CD8-positive, alpha-beta memory T cell (primary cell): ENCODE measurements at regions not wholly inside any gene's neighbourhood (a gene's known extent, or its start where the extent isn't known, plus 50 kb on each side); places are given as distances from the start of the nearest gene placed in this dataset.

Experiments used
- CTCF ChIA-PET: fragments of 350-600 bp; sonication (Branson Sonifier 250); formaldehyde crosslinking; loops from one replicate; lab custom pipeline; 2021; ENCODE audit warnings: antibody characterized with exemption; lab: Charles Lee
- POLR2A ChIA-PET: fragments of 350-600 bp; sonication (Branson Sonifier 250); formaldehyde crosslinking; loops from one replicate; lab custom pipeline; 2021; ENCODE audit warnings: antibody characterized with exemption; lab: Charles Lee
- DNase-seq, 5 donors: peaks; one replicate each; pipeline versions ENCODE4 v3.0.0 to v3.0.0-alpha.2; 2020 to 2022; ENCODE audit warnings: mixed read lengths in 1 of 5
- H3K27ac ChIP-seq: one replicate; pipeline ENCODE4 v1.7.0; 2013; ENCODE audit warnings: low read depth, mild to moderate bottlenecking, low read length, moderate library complexity
- H3K27me3 ChIP-seq: 2 replicates; pipeline ENCODE4 v1.7.0; 2013; ENCODE audit warnings: low read length, mild to moderate bottlenecking; ENCODE audit not compliant: insufficient read depth, poor library complexity, severe bottlenecking
- H3K36me3 ChIP-seq: 2 replicates; pipeline ENCODE4 v1.7.0; 2013; ENCODE audit warnings: mild to moderate bottlenecking, low read length, moderate library complexity; ENCODE audit not compliant: insufficient read depth
- H3K4me1 ChIP-seq: 2 replicates; pipeline ENCODE4 v1.7.0; 2013; ENCODE audit warnings: mild to moderate bottlenecking, low read length, moderate library complexity; ENCODE audit not compliant: insufficient read depth
- H3K4me3 ChIP-seq: 2 replicates; pipeline ENCODE4 v1.7.0; 2013; ENCODE audit warnings: mild to moderate bottlenecking, low read length
- H3K9me3 ChIP-seq: 2 replicates; pipeline ENCODE4 v1.7.0; 2013; ENCODE audit warnings: mild to moderate bottlenecking, low read length
- H3K27ac Mint-ChIP-seq, 8 donors: one replicate each; pipeline ENCODE4 v1.8.0; 2020 to 2021; ENCODE audit warnings: mixed read lengths in 8 of 8, mild to moderate bottlenecking in 6 of 8, inconsistent platforms in 3 of 8, moderate library complexity in 3 of 8
- H3K27me3 Mint-ChIP-seq, 2 donors: one replicate each; pipeline ENCODE4 v1.8.0; 2020 to 2021; ENCODE audit warnings: mixed read lengths in 2 of 2, mild to moderate bottlenecking in 1 of 2, moderate library complexity in 1 of 2
- H3K36me3 Mint-ChIP-seq, 3 donors: one replicate each; pipeline ENCODE4 v1.8.0; 2020 to 2021; ENCODE audit warnings: mixed read lengths in 3 of 3, inconsistent platforms in 1 of 3, mild to moderate bottlenecking in 1 of 3
- H3K4me1 Mint-ChIP-seq, 3 donors: one replicate each; pipeline ENCODE4 v1.8.0; 2020 to 2021; ENCODE audit warnings: mixed read lengths in 3 of 3, inconsistent platforms in 1 of 3, mild to moderate bottlenecking in 1 of 3
- H3K4me3 Mint-ChIP-seq, 7 donors: one replicate each; pipeline ENCODE4 v1.8.0; 2020 to 2021; ENCODE audit warnings: mixed read lengths in 7 of 7, mild to moderate bottlenecking in 6 of 7, moderate library complexity in 4 of 7, inconsistent platforms in 2 of 7
- H3K9me3 Mint-ChIP-seq, 5 donors: one replicate each; pipeline ENCODE4 v1.8.0; 2020 to 2022; ENCODE audit warnings: mixed read lengths in 5 of 5, mild to moderate bottlenecking in 3 of 5, moderate library complexity in 2 of 5, inconsistent platforms in 1 of 5

- H3K4me3 ChIP-seq, result no peak overlapping the region
- no peaks in the 10 kb centered on the region for H3K9me3 ChIP-seq
- no peaks in the 10 kb centered on the region for H3K4me1 Mint-ChIP-seq
- H3K36me3 Mint-ChIP-seq, result peaks cover 0 to 28% (median 1%) of the 10 kb centered on the region in 3 donors
- peaks cover 3 to 10% (median 6%) of the 10 kb centered on the region in 5 donors for H3K9me3 Mint-ChIP-seq
- H3K36me3 ChIP-seq, result no peaks in the 10 kb centered on the region
- ChIA-PET POLR2A (no interaction called here), CTCF (no interaction called here)
- no peak for DNase-seq
- H3K27ac ChIP-seq, result no peak overlapping the region
- no peaks in the 10 kb centered on the region for H3K27me3 ChIP-seq
- H3K27ac Mint-ChIP-seq, result no peak overlapping the region
- peaks cover 0 to 1% of the 10 kb centered on the region in 2 donors for H3K27me3 Mint-ChIP-seq
- no peaks in the 10 kb centered on the region for H3K4me1 ChIP-seq
- H3K4me3 Mint-ChIP-seq, result no peak overlapping the region
Observed at GRCh38 chr3:68234076-68234780, 579.8 kb upstream of the SUCLG2 start.

- Histone ChIP-seq H3K9me3 (no peaks in the 10 kb centered on the region), H3K27me3 (no peaks in the 10 kb centered on the region), H3K4me3 (no peak overlapping the region), H3K4me1 (no peaks in the 10 kb centered on the region), H3K27ac (no peak overlapping the region), H3K36me3 (no peaks in the 10 kb centered on the region)
- CTCF ChIA-PET, result no interaction called here
- Mint-ChIP-seq H3K36me3 (peaks cover 0 to 15% (median 2%) of the 10 kb centered on the region in 3 donors), H3K27ac (peak overlapping the region in 1 of 8 donors; percentile 2), H3K27me3 (peaks cover 0 to 1% of the 10 kb centered on the region in 2 donors), H3K9me3 (peaks cover 0 to 10% (median 6%) of the 10 kb centered on the region in 5 donors), H3K4me3 (no peak overlapping the region), H3K4me1 (no peaks in the 10 kb centered on the region)
- POLR2A ChIA-PET, result no interaction called here
- DNase-seq, result no peak
Observed at GRCh38 chr3:68228856-68229255, 574.4 kb upstream of the SUCLG2 start.

- no peaks in the 10 kb centered on the region for H3K9me3 Mint-ChIP-seq
- H3K36me3 Mint-ChIP-seq, result peaks cover 0 to 3% (median 0%) of the 10 kb centered on the region in 3 donors
- no peak overlapping the region for H3K4me3 ChIP-seq
- H3K27me3 ChIP-seq, result no peaks in the 10 kb centered on the region
- ChIA-PET POLR2A (no interaction called here), CTCF (no interaction called here)
- no peaks in the 10 kb centered on the region for H3K9me3 ChIP-seq
- no peak overlapping the region for H3K4me3 Mint-ChIP-seq
- DNase-seq, result no peak
- H3K27ac Mint-ChIP-seq, result peak overlapping the region in 3 of 8 donors; percentile 17 to 64 (median 23)
- peaks cover 5 to 12% (median 8%) of the 10 kb centered on the region in 3 donors for H3K4me1 Mint-ChIP-seq
- H3K4me1 ChIP-seq, result no peaks in the 10 kb centered on the region
- no peaks in the 10 kb centered on the region for H3K36me3 ChIP-seq
- H3K27me3 Mint-ChIP-seq, result no peaks in the 10 kb centered on the region
- H3K27ac ChIP-seq, result no peak overlapping the region
Observed at GRCh38 chr3:68220832-68221231, 566.4 kb upstream of the SUCLG2 start.

GRCh38 chr3:68211637-68212036, 557.2 kb upstream of the SUCLG2 start:
- no peaks in the 10 kb centered on the region for H3K4me1 Mint-ChIP-seq
- Histone ChIP-seq H3K27ac (no peak overlapping the region), H3K9me3 (no peaks in the 10 kb centered on the region), H3K36me3 (no peaks in the 10 kb centered on the region), H3K4me3 (no peak overlapping the region), H3K27me3 (no peaks in the 10 kb centered on the region), H3K4me1 (no peaks in the 10 kb centered on the region)
- peaks cover 0 to 5% of the 10 kb centered on the region in 2 donors for H3K27me3 Mint-ChIP-seq
- H3K9me3 Mint-ChIP-seq, result peaks cover 0 to 5% (median 0%) of the 10 kb centered on the region in 5 donors
- peaks cover 0 to 26% (median 10%) of the 10 kb centered on the region in 3 donors for H3K36me3 Mint-ChIP-seq
- H3K27ac Mint-ChIP-seq, result no peak overlapping the region
- ChIA-PET POLR2A (no interaction called here), CTCF (no interaction called here)
- DNase-seq, result no peak
- H3K4me3 Mint-ChIP-seq, result no peak overlapping the region

GRCh38 chr3:68210635-68211034, 556.2 kb upstream of the SUCLG2 start:
- H3K9me3 ChIP-seq, result no peaks in the 10 kb centered on the region
- CTCF ChIA-PET, result no interaction called here

GRCh38 chr3:68207327-68207726, 552.9 kb upstream of the SUCLG2 start:
- H3K27me3 Mint-ChIP-seq, result peaks cover 0 to 4% of the 10 kb centered on the region in 2 donors
- no peaks in the 10 kb centered on the region for H3K9me3 ChIP-seq
- H3K4me3 Mint-ChIP-seq, result no peak overlapping the region
- DNase-seq, result no peak
- H3K36me3 Mint-ChIP-seq, result peaks cover 0 to 33% (median 14%) of the 10 kb centered on the region in 3 donors
- no peak overlapping the region for H3K4me3 ChIP-seq
- no peaks in the 10 kb centered on the region for H3K27me3 ChIP-seq
- no peaks in the 10 kb centered on the region for H3K4me1 ChIP-seq
- H3K27ac Mint-ChIP-seq, result no peak overlapping the region
- H3K27ac ChIP-seq, result no peak overlapping the region
- H3K36me3 ChIP-seq, result no peaks in the 10 kb centered on the region
- POLR2A ChIA-PET, result no interaction called here
- H3K9me3 Mint-ChIP-seq, result peaks cover 3 to 14% (median 9%) of the 10 kb centered on the region in 5 donors
- CTCF ChIA-PET, result no interaction called here
- H3K4me1 Mint-ChIP-seq, result no peaks in the 10 kb centered on the region

More at GRCh38 chr3:68210635-68211034, 556.2 kb upstream of the SUCLG2 start:
- Mint-ChIP-seq H3K36me3 (peaks cover 0 to 25% (median 10%) of the 10 kb centered on the region in 3 donors), H3K27ac (no peak overlapping the region), H3K9me3 (peaks cover 0 to 5% (median 0%) of the 10 kb centered on the region in 5 donors), H3K4me1 (no peaks in the 10 kb centered on the region), H3K27me3 (peaks cover 0 to 5% of the 10 kb centered on the region in 2 donors), H3K4me3 (no peak overlapping the region)
- POLR2A ChIA-PET, result no interaction called here
- no peaks in the 10 kb centered on the region for H3K4me1 ChIP-seq
- H3K27ac ChIP-seq, result no peak overlapping the region
- no peak overlapping the region for H3K4me3 ChIP-seq
- DNase-seq, result no peak
- no peaks in the 10 kb centered on the region for H3K27me3 ChIP-seq
- no peaks in the 10 kb centered on the region for H3K36me3 ChIP-seq

GRCh38 chr3:68206524-68207117, 552.2 kb upstream of the SUCLG2 start:
- H3K27ac ChIP-seq, result no peak overlapping the region
- no peaks in the 10 kb centered on the region for H3K27me3 Mint-ChIP-seq
- CTCF ChIA-PET, result no interaction called here
- peaks cover 3 to 15% (median 11%) of the 10 kb centered on the region in 5 donors for H3K9me3 Mint-ChIP-seq
- no peak for DNase-seq
- no peak overlapping the region for H3K4me3 Mint-ChIP-seq
- no peaks in the 10 kb centered on the region for H3K27me3 ChIP-seq
- no peaks in the 10 kb centered on the region for H3K4me1 Mint-ChIP-seq
- no peak overlapping the region for H3K27ac Mint-ChIP-seq
- H3K9me3 ChIP-seq, result no peaks in the 10 kb centered on the region
- H3K4me3 ChIP-seq, result no peak overlapping the region
- H3K36me3 Mint-ChIP-seq, result peaks cover 2 to 28% (median 12%) of the 10 kb centered on the region in 3 donors
- H3K36me3 ChIP-seq, result no peaks in the 10 kb centered on the region
- POLR2A ChIA-PET, result no interaction called here
- no peaks in the 10 kb centered on the region for H3K4me1 ChIP-seq

- peaks cover 0 to 15% (median 6%) of the 10 kb centered on the region in 5 donors for H3K9me3 Mint-ChIP-seq
- no peak overlapping the region for H3K4me3 Mint-ChIP-seq
- Histone ChIP-seq H3K36me3 (no peaks in the 10 kb centered on the region), H3K4me1 (no peaks in the 10 kb centered on the region), H3K9me3 (no peaks in the 10 kb centered on the region), H3K27ac (no peak overlapping the region), H3K27me3 (no peaks in the 10 kb centered on the region), H3K4me3 (no peak overlapping the region)
- H3K4me1 Mint-ChIP-seq, result no peaks in the 10 kb centered on the region
- DNase-seq, result no peak
- CTCF ChIA-PET, result no interaction called here
- POLR2A ChIA-PET, result no interaction called here
- H3K36me3 Mint-ChIP-seq, result peaks cover 4 to 41% (median 12%) of the 10 kb centered on the region in 3 donors
- H3K27ac Mint-ChIP-seq, result no peak overlapping the region
- no peaks in the 10 kb centered on the region for H3K27me3 Mint-ChIP-seq
Observed at GRCh38 chr3:68186733-68187132, 532.3 kb upstream of the SUCLG2 start.
